ENCODE measurements at regions not wholly inside any gene's neighbourhood (a gene's known extent, or its start where the extent isn't known, plus 50 kb on each side); places are given as distances from the start of the nearest gene placed in this dataset.

DNA sequence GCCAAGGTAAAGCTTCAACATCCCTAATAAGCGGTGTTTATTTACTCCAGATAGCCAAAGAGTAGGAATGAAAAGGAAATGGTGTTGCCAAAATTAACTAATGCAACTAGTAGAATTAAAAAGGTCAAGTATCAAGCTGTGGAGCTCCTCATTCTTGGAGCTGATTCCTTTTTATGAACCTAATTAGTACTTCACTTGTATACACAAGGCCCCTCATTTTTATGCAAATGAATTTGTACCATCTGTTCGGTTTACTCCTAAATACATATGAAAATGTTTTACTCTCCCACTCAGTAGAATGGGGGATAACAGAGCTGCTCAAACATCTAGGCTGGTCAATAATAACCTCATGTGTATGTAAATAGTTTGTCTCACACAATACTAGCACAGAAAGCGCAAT, 426.4 kb upstream of the LUZP2 start:
- Histone ChIP-seq H3K27ac (replicated peaks; ENCODE audit: low read length) (no peak overlapping the region), H3K4ac (ENCODE audit: low read length) (no peak overlapping the region), H2BK15ac (ENCODE audit: low read length) (no peak overlapping the region), H3K4me2 (ENCODE audit: insufficient read depth, low read length, poor library complexity, severe bottlenecking) (no peak overlapping the region), H2AK5ac (ENCODE audit: low read depth, low read length) (no peak overlapping the region), H4K8ac (ENCODE audit: low read depth, low read length) (no peak overlapping the region), H3K18ac (ENCODE audit: low read length) (no peak overlapping the region), H3K23ac (ENCODE audit: low read depth, low read length, poor library complexity) (no peak overlapping the region), H3K79me1 (ENCODE audit: low read depth, low read length) (no peaks in the 10 kb centered on the region), H2BK5ac (ENCODE audit: low read length) (no peak overlapping the region), H4K91ac (ENCODE audit: low read depth, low read length, poor library complexity) (no peak overlapping the region), H3K36me3 (replicated peaks in 1 of 2; ENCODE audit: control insufficient read depth in 2 of 2, insufficient read depth in 2 of 2, low read length in 2 of 2) (no peaks in the 10 kb centered on the region), H2AFZ (ENCODE audit: low read length) (no peak overlapping the region), H3K4me3 (ENCODE audit: low read length in 2 of 2) (no peak overlapping the region), H2BK12ac (ENCODE audit: low read length) (no peak overlapping the region), H2BK120ac (ENCODE audit: low read depth, low read length) (no peak overlapping the region), H3K9me3 (replicated peaks in 1 of 2; ENCODE audit: control insufficient read depth in 2 of 2, insufficient read depth in 1 of 2, low read depth in 1 of 2, low read length in 2 of 2) (no peaks in the 10 kb centered on the region), H3K4me1 (ENCODE audit: control insufficient read depth in 2 of 2, insufficient read depth in 1 of 2, low read depth in 1 of 2, low read length in 2 of 2) (no peaks in the 10 kb centered on the region), H3K9ac (ENCODE audit: low read depth, low read length, poor library complexity) (no peak overlapping the region), H3K27me3 (ENCODE audit: control insufficient read depth in 3 of 3, insufficient read depth in 3 of 3, low read depth in 1 of 3, low read length in 3 of 3) (no peaks in the 10 kb centered on the region), H3K14ac (ENCODE audit: low read length) (no peak overlapping the region)
- no peak for DNase-seq (ENCODE audit: low spot score)
- WGBS, 2 donors (ENCODE audit: extremely low coverage in 2 of 2, insufficient read length in 2 of 2, insufficient replicate concordance in 1 of 2): no CpG with 5 or more reads among the region's 3 CpGs

DNA sequence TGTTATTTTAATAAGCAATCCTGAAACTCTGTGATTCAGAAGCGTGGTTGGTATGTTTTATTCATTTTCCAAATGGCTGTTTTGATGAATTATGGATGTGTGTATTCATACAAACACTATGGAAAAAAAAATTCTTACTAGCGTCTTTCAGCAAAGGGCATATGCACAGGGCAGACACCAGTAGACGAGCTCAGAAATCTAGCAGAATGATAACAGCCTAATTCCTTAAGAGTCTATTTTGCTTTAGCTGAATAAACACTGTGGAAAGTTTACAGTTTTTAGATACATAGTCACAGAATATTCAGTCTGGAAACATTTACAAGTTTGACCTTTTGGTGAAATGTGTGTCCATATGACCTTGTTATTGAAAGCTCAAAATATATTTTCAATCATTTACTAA, 418.8 kb upstream of the LUZP2 start:
- no peak overlapping the region for H3K4me2 ChIP-seq (ENCODE audit: insufficient read depth, low read length, poor library complexity, severe bottlenecking)
- no peak overlapping the region for H3K4ac ChIP-seq (ENCODE audit: low read length)
- no peak overlapping the region for H3K27ac ChIP-seq (replicated peaks; ENCODE audit: low read length)

DNA sequence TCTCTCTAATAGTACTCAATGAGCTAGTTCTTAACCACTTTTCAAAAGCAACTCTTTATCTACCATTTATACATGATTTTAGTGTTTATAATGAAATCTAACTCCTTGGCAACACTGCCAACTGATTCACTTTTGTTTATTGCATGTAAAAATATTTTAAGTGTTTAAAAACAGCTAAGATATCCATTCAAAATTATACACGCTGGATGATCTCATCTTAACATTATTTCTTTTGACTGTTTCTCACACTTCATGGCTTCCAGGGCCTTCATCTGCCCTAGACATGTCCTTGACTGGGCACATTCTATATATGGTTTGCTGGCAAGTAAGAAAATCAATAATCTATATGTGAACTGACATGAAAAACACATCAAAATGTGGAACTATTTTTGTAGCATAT, 414.6 kb upstream of the LUZP2 start:
- no peak overlapping the region for H3K18ac ChIP-seq (ENCODE audit: low read length)
- H3K4me1 ChIP-seq (ENCODE audit: control insufficient read depth in 2 of 2, insufficient read depth in 1 of 2, low read depth in 1 of 2, low read length in 2 of 2): no peaks in the 10 kb centered on the region
- H2BK5ac ChIP-seq (ENCODE audit: low read length): no peak overlapping the region
- H3K9me3 ChIP-seq (replicated peaks in 1 of 2; ENCODE audit: control insufficient read depth in 2 of 2, insufficient read depth in 1 of 2, low read depth in 1 of 2, low read length in 2 of 2): no peaks in the 10 kb centered on the region
- H3K23ac ChIP-seq (ENCODE audit: low read depth, low read length, poor library complexity): no peak overlapping the region
- no peak overlapping the region for H3K4me3 ChIP-seq (ENCODE audit: low read length in 2 of 2)
- H2BK15ac ChIP-seq (ENCODE audit: low read length): no peak overlapping the region
- no peak overlapping the region for H4K91ac ChIP-seq (ENCODE audit: low read depth, low read length, poor library complexity)
- no peak overlapping the region for H3K4ac ChIP-seq (ENCODE audit: low read length)
- no peak overlapping the region for H2BK120ac ChIP-seq (ENCODE audit: low read depth, low read length)
- WGBS, 2 donors (ENCODE audit: extremely low coverage in 2 of 2, insufficient read length in 2 of 2, insufficient replicate concordance in 1 of 2): no CpG with 5 or more reads among the region's 1 CpG
- no peak overlapping the region for H3K4me2 ChIP-seq (ENCODE audit: insufficient read depth, low read length, poor library complexity, severe bottlenecking)
- no peak overlapping the region for H3K9ac ChIP-seq (ENCODE audit: low read depth, low read length, poor library complexity)
- H3K79me1 ChIP-seq (ENCODE audit: low read depth, low read length): no peaks in the 10 kb centered on the region
- no peaks in the 10 kb centered on the region for H3K27me3 ChIP-seq (ENCODE audit: control insufficient read depth in 3 of 3, insufficient read depth in 3 of 3, low read depth in 1 of 3, low read length in 3 of 3)
- no peak overlapping the region for H2BK12ac ChIP-seq (ENCODE audit: low read length)
- H2AK5ac ChIP-seq (ENCODE audit: low read depth, low read length): no peak overlapping the region
- no peak overlapping the region for H4K8ac ChIP-seq (ENCODE audit: low read depth, low read length)
- no peak overlapping the region for H3K14ac ChIP-seq (ENCODE audit: low read length)
- H2AFZ ChIP-seq (ENCODE audit: low read length): no peak overlapping the region
- no peak for DNase-seq (ENCODE audit: low spot score)
- H3K27ac ChIP-seq (replicated peaks; ENCODE audit: low read length): no peak overlapping the region
- no peaks in the 10 kb centered on the region for H3K36me3 ChIP-seq (replicated peaks in 1 of 2; ENCODE audit: control insufficient read depth in 2 of 2, insufficient read depth in 2 of 2, low read length in 2 of 2)

More for the DNA sequence above, 418.8 kb upstream of the LUZP2 start:
- Histone ChIP-seq H2AFZ (ENCODE audit: low read length) (no peak overlapping the region), H2BK12ac (ENCODE audit: low read length) (no peak overlapping the region), H3K79me1 (ENCODE audit: low read depth, low read length) (no peaks in the 10 kb centered on the region), H3K14ac (ENCODE audit: low read length) (no peak overlapping the region), H2AK5ac (ENCODE audit: low read depth, low read length) (no peak overlapping the region), H3K23ac (ENCODE audit: low read depth, low read length, poor library complexity) (no peak overlapping the region), H4K91ac (ENCODE audit: low read depth, low read length, poor library complexity) (no peak overlapping the region), H4K8ac (ENCODE audit: low read depth, low read length) (no peak overlapping the region), H3K27me3 (ENCODE audit: control insufficient read depth in 3 of 3, insufficient read depth in 3 of 3, low read depth in 1 of 3, low read length in 3 of 3) (no peaks in the 10 kb centered on the region), H3K4me3 (ENCODE audit: low read length in 2 of 2) (no peak overlapping the region), H2BK15ac (ENCODE audit: low read length) (no peak overlapping the region), H3K18ac (ENCODE audit: low read length) (no peak overlapping the region), H3K9me3 (replicated peaks in 1 of 2; ENCODE audit: control insufficient read depth in 2 of 2, insufficient read depth in 1 of 2, low read depth in 1 of 2, low read length in 2 of 2) (no peaks in the 10 kb centered on the region), H3K36me3 (replicated peaks in 1 of 2; ENCODE audit: control insufficient read depth in 2 of 2, insufficient read depth in 2 of 2, low read length in 2 of 2) (no peaks in the 10 kb centered on the region), H2BK120ac (ENCODE audit: low read depth, low read length) (no peak overlapping the region), H2BK5ac (ENCODE audit: low read length) (no peak overlapping the region), H3K4me1 (ENCODE audit: control insufficient read depth in 2 of 2, insufficient read depth in 1 of 2, low read depth in 1 of 2, low read length in 2 of 2) (no peaks in the 10 kb centered on the region), H3K9ac (ENCODE audit: low read depth, low read length, poor library complexity) (no peak overlapping the region)
- DNase-seq (ENCODE audit: low spot score): no peak
- no CpG with 5 or more reads among the region's 3 CpGs for WGBS, 2 donors (ENCODE audit: extremely low coverage in 2 of 2, insufficient read length in 2 of 2, insufficient replicate concordance in 1 of 2)

DNA sequence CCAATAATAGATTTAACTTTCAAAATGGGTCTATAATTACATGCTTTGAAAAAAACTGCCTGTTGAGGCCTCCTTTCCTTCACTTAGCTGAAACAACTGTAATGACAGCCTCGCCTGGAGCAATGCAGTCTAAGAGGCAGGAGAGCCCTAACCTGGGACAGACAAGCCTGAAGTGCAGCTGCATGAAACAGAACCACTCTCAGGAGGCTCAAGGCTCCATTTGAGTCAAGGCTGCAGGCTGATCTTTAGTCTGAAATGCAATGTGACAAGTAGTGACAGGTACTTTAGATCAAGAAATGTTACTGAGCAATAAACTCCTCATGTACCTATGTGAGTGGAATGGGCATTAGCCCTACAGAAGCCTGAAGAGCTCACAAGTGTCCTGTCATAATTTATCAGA, 414.0 kb upstream of the LUZP2 start:
- Histone ChIP-seq H3K79me1 (ENCODE audit: low read depth, low read length) (no peaks in the 10 kb centered on the region), H2BK5ac (ENCODE audit: low read length) (no peak overlapping the region), H2AFZ (ENCODE audit: low read length) (no peak overlapping the region), H3K9ac (ENCODE audit: low read depth, low read length, poor library complexity) (no peak overlapping the region), H3K27me3 (ENCODE audit: control insufficient read depth in 3 of 3, insufficient read depth in 3 of 3, low read depth in 1 of 3, low read length in 3 of 3) (no peaks in the 10 kb centered on the region), H2BK15ac (ENCODE audit: low read length) (no peak overlapping the region), H3K18ac (ENCODE audit: low read length) (no peak overlapping the region), H2BK120ac (ENCODE audit: low read depth, low read length) (no peak overlapping the region), H3K4me1 (ENCODE audit: control insufficient read depth in 2 of 2, insufficient read depth in 1 of 2, low read depth in 1 of 2, low read length in 2 of 2) (no peaks in the 10 kb centered on the region), H3K9me3 (replicated peaks in 1 of 2; ENCODE audit: control insufficient read depth in 2 of 2, insufficient read depth in 1 of 2, low read depth in 1 of 2, low read length in 2 of 2) (no peaks in the 10 kb centered on the region), H3K14ac (ENCODE audit: low read length) (no peak overlapping the region), H2BK12ac (ENCODE audit: low read length) (no peak overlapping the region), H2AK5ac (ENCODE audit: low read depth, low read length) (no peak overlapping the region), H3K4ac (ENCODE audit: low read length) (no peak overlapping the region), H3K36me3 (replicated peaks in 1 of 2; ENCODE audit: control insufficient read depth in 2 of 2, insufficient read depth in 2 of 2, low read length in 2 of 2) (no peaks in the 10 kb centered on the region), H3K23ac (ENCODE audit: low read depth, low read length, poor library complexity) (no peak overlapping the region), H4K8ac (ENCODE audit: low read depth, low read length) (no peak overlapping the region), H4K91ac (ENCODE audit: low read depth, low read length, poor library complexity) (no peak overlapping the region), H3K4me2 (ENCODE audit: insufficient read depth, low read length, poor library complexity, severe bottlenecking) (no peak overlapping the region), H3K27ac (replicated peaks; ENCODE audit: low read length) (no peak overlapping the region), H3K4me3 (ENCODE audit: low read length in 2 of 2) (no peak overlapping the region)
- no CpG with 5 or more reads among the region's 1 CpG for WGBS, 2 donors (ENCODE audit: extremely low coverage in 2 of 2, insufficient read length in 2 of 2, insufficient replicate concordance in 1 of 2)
- no peak for DNase-seq (ENCODE audit: low spot score)
